CD4-positive, alpha-beta T cell treated with Interleukin-6 at 100 ng/mL for 8 hours (primary cell): ENCODE measurements at regions not wholly inside any gene's neighbourhood (a gene's known extent, or its start where the extent isn't known, plus 50 kb on each side); places are given as distances from the start of the nearest gene placed in this dataset.
"Not testable (repeated sequence)": the region's sequence is repeated elsewhere in the genome, so short reads cannot be mapped to it uniquely, and the experiment has no call there.

Source experiments
- DNase-seq: peaks from one replicate; pipeline ENCODE4 v3.0.0-alpha.2; 2020; ENCODE audit warnings: mixed read lengths, low spot score

- no peak for DNase-seq
These were observed 50.8 kb upstream of the BOD1L1 start for GRCh38 chr4:13678186-13678924.

GRCh38 chr4:13681570-13681969, 54.0 kb upstream of the BOD1L1 start:
- DNase-seq, result no peak

- DNase-seq, result no peak
These were observed 66.7 kb upstream of the BOD1L1 start for GRCh38 chr4:13694256-13694655.

GRCh38 chr4:13698296-13698695, 70.8 kb upstream of the BOD1L1 start:
- DNase-seq, result no peak

GRCh38 chr4:13700021-13700857, 72.7 kb upstream of the BOD1L1 start:
- no peak for DNase-seq

GRCh38 chr4:13700858-13701140, 73.3 kb upstream of the BOD1L1 start:
- not testable (repeated sequence) for DNase-seq

- DNase-seq, result no peak
These were observed 74.5 kb upstream of the BOD1L1 start for GRCh38 chr4:13701937-13702446.

- DNase-seq, result no peak
These were observed 75.6 kb upstream of the BOD1L1 start for GRCh38 chr4:13703096-13703495.

- no peak for DNase-seq
These were observed 76.5 kb upstream of the BOD1L1 start for GRCh38 chr4:13704035-13704434.

- no peak for DNase-seq
These were observed 77.2 kb upstream of the BOD1L1 start for GRCh38 chr4:13704761-13705160.

- no peak for DNase-seq
These were observed 78.1 kb upstream of the BOD1L1 start for GRCh38 chr4:13705521-13706041.

- DNase-seq, result no peak
These were observed 78.6 kb upstream of the BOD1L1 start for GRCh38 chr4:13706120-13706519.

- DNase-seq, result no peak
These were observed 79.2 kb upstream of the BOD1L1 start for GRCh38 chr4:13706716-13707115.

GRCh38 chr4:13710246-13710885, 82.8 kb upstream of the BOD1L1 start:
- DNase-seq, result no peak

- DNase-seq, result no peak
These were observed 83.8 kb upstream of the BOD1L1 start for GRCh38 chr4:13711233-13711785.

- DNase-seq, result no peak
These were observed 94.4 kb upstream of the BOD1L1 start for GRCh38 chr4:13721894-13722293.

GRCh38 chr4:13722649-13723048, 95.1 kb upstream of the BOD1L1 start:
- no peak for DNase-seq

GRCh38 chr4:13728761-13729160, 101.2 kb upstream of the BOD1L1 start:
- no peak for DNase-seq

- DNase-seq, result no peak
These were observed 103.5 kb upstream of the BOD1L1 start for GRCh38 chr4:13731019-13731418.

GRCh38 chr4:13733817-13734216, 106.3 kb upstream of the BOD1L1 start:
- no peak for DNase-seq

GRCh38 chr4:13750594-13750993, 123.1 kb upstream of the BOD1L1 start:
- DNase-seq, result no peak

- DNase-seq, result not testable (repeated sequence)
These were observed 134.1 kb upstream of the BOD1L1 start for GRCh38 chr4:13761581-13761980.
